ENCODE measurements at regions not wholly inside any gene's neighbourhood (a gene's known extent, or its start where the extent isn't known, plus 50 kb on each side); places are given as distances from the start of the nearest gene placed in this dataset.

GRCh38 chr1:195511501-195511900, 1096.7 kb downstream of the KCNT2 start:
- BruUV-seq (replicated peaks): no TSS peak
- TF ChIP-seq CTCF (IDR thresholded peaks at IDR 0.05; ENCODE audit: unreplicated experiment): no peak
- no peaks in the 10 kb centered on the region for H3K36me3 Mint-ChIP-seq (ENCODE audit: insufficient read depth, unreplicated experiment)
- CTCF ChIA-PET: no interaction called here
- no peak overlapping the region for H3K4me3 Mint-ChIP-seq (ENCODE audit: unreplicated experiment)
- H3K27me3 Mint-ChIP-seq (ENCODE audit: insufficient read depth, unreplicated experiment): no peaks in the 10 kb centered on the region
- POLR2A ChIA-PET: no interaction called here
- intact Hi-C loops (cut with micrococcal nuclease): no loop called here
- H3K27ac Mint-ChIP-seq (ENCODE audit: low read depth, unreplicated experiment): no peak overlapping the region
- no peak for DNase-seq (ENCODE audit: unreplicated experiment)
- H3K9me3 Mint-ChIP-seq (ENCODE audit: unreplicated experiment): peaks cover 25% of the 10 kb centered on the region
- H3K4me1 Mint-ChIP-seq (ENCODE audit: insufficient read depth, unreplicated experiment): no peaks in the 10 kb centered on the region

GRCh38 chr1:195501118-195501517, 1107.1 kb downstream of the KCNT2 start:
- ChIA-PET CTCF (interaction anchor here (0.5 kb wide), 1 partner anchor 100 kb away, joined by 3 read pairs; no protein-coding TSS in a partner anchor), POLR2A (no interaction called here)
- no peak for TF ChIP-seq CTCF (IDR thresholded peaks at IDR 0.05; ENCODE audit: unreplicated experiment)
- H3K36me3 Mint-ChIP-seq (ENCODE audit: insufficient read depth, unreplicated experiment): no peaks in the 10 kb centered on the region
- BruUV-seq (replicated peaks): no TSS peak
- no peak for DNase-seq (ENCODE audit: unreplicated experiment)
- H3K4me1 Mint-ChIP-seq (ENCODE audit: insufficient read depth, unreplicated experiment): no peaks in the 10 kb centered on the region
- H3K27ac Mint-ChIP-seq (ENCODE audit: low read depth, unreplicated experiment): no peak overlapping the region
- intact Hi-C loops (cut with micrococcal nuclease): no loop called here
- no peak overlapping the region for H3K4me3 Mint-ChIP-seq (ENCODE audit: unreplicated experiment)
- no peaks in the 10 kb centered on the region for H3K9me3 Mint-ChIP-seq (ENCODE audit: unreplicated experiment)
- H3K27me3 Mint-ChIP-seq (ENCODE audit: insufficient read depth, unreplicated experiment): no peaks in the 10 kb centered on the region

- no peak for TF ChIP-seq CTCF (IDR thresholded peaks at IDR 0.05; ENCODE audit: unreplicated experiment)
- no peak for DNase-seq (ENCODE audit: unreplicated experiment)
- ChIA-PET POLR2A (no interaction called here), CTCF (interaction anchor here (0.7 kb wide), 1 partner anchor 886 kb away, joined by 4 read pairs; no protein-coding TSS in a partner anchor)
- Mint-ChIP-seq H3K36me3 (ENCODE audit: insufficient read depth, unreplicated experiment) (no peaks in the 10 kb centered on the region), H3K4me1 (ENCODE audit: insufficient read depth, unreplicated experiment) (no peaks in the 10 kb centered on the region), H3K27ac (ENCODE audit: low read depth, unreplicated experiment) (no peak overlapping the region), H3K9me3 (ENCODE audit: unreplicated experiment) (no peaks in the 10 kb centered on the region), H3K4me3 (ENCODE audit: unreplicated experiment) (no peak overlapping the region), H3K27me3 (ENCODE audit: insufficient read depth, unreplicated experiment) (no peaks in the 10 kb centered on the region)
- no TSS peak for BruUV-seq (replicated peaks)
- intact Hi-C loops (cut with micrococcal nuclease): no loop called here
Measured at GRCh38 chr1:195495720-195496635, 1112.3 kb downstream of the KCNT2 start.

DNA sequence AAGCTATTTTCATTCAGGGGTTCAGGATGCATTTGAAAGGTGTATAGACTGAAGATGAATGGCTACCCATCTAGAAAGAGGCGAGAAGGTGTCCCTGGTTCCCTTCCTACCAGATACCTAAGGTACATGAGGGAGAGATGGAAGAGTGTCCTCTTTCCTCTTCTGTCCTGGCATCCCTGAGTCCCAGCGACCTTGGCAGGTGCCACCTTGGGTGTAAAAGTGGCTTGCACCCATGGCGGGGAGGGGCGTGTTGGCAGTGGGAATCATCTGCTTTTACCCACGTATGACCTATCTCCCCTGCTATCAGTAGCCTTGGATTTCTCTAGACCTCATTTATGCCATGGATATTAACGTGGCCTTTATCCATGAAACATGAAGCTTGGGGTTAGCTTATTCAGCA, 1126.1 kb downstream of the KCNT2 start:
- H3K9me3 Mint-ChIP-seq (ENCODE audit: unreplicated experiment): peaks cover 7% of the 10 kb centered on the region
- POLR2A ChIA-PET: no interaction called here
- H3K36me3 Mint-ChIP-seq (ENCODE audit: insufficient read depth, unreplicated experiment): no peaks in the 10 kb centered on the region
- intact Hi-C loops (cut with micrococcal nuclease): no loop called here
- CTCF ChIA-PET: interaction anchor here (1.0 kb wide), 2 partner anchors 46 to 61 kb away, joined by 3 read pairs; no protein-coding TSS in a partner anchor
- no peaks in the 10 kb centered on the region for H3K27me3 Mint-ChIP-seq (ENCODE audit: insufficient read depth, unreplicated experiment)
- no peaks in the 10 kb centered on the region for H3K4me1 Mint-ChIP-seq (ENCODE audit: insufficient read depth, unreplicated experiment)
- DNase-seq (ENCODE audit: unreplicated experiment): no peak
- H3K27ac Mint-ChIP-seq (ENCODE audit: low read depth, unreplicated experiment): no peak overlapping the region
- BruUV-seq (replicated peaks): no TSS peak
- TF ChIP-seq CTCF (IDR thresholded peaks at IDR 0.05; ENCODE audit: unreplicated experiment): no peak
- no peak overlapping the region for H3K4me3 Mint-ChIP-seq (ENCODE audit: unreplicated experiment)
